ENCODE measurements at regions not wholly inside any gene's neighbourhood (a gene's known extent, or its start where the extent isn't known, plus 50 kb on each side); places are given as distances from the start of the nearest gene placed in this dataset.

DNA sequence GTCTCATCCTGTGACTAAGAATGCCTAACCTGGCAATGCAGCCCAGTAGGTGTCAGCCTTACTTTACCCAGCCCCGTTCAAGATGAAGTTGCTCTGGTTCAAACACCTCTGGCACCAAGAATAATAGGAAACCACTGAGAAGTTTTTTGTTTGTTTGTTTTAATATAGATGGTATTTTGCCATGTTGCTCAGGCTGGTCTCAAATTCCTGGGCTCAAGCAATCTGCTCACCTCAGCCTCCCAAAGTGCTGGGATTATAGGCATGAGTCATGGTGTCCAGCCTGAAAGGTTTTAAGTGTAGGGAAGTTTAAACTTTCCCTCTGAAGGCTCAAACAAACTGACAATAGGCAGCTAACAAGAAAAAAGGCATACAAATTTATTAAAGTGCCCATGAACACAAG is 51.2 kb upstream of the ABCC4 start:
- H3K27me3 ChIP-seq = no peaks in the 10 kb centered on the region
- intact Hi-C loops (cut with DNase I) = no loop called here
- TF ChIP-seq POLR2A (IDR thresholded peaks at IDR 0.05) (no peak), POLR2AphosphoS5 (IDR thresholded peaks at IDR 0.05; ENCODE audit: insufficient read depth in 1 of 2, low read depth in 1 of 2) (no peak)
- TF ChIP-seq, protein P1, sequence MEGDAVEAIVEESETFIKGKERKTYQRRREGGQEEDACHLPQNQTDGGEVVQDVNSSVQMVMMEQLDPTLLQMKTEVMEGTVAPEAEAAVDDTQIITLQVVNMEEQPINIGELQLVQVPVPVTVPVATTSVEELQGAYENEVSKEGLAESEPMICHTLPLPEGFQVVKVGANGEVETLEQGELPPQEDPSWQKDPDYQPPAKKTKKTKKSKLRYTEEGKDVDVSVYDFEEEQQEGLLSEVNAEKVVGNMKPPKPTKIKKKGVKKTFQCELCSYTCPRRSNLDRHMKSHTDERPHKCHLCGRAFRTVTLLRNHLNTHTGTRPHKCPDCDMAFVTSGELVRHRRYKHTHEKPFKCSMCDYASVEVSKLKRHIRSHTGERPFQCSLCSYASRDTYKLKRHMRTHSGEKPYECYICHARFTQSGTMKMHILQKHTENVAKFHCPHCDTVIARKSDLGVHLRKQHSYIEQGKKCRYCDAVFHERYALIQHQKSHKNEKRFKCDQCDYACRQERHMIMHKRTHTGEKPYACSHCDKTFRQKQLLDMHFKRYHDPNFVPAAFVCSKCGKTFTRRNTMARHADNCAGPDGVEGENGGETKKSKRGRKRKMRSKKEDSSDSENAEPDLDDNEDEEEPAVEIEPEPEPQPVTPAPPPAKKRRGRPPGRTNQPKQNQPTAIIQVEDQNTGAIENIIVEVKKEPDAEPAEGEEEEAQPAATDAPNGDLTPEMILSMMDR (IDR thresholded peaks at IDR 0.05) = no peak
- no peak for DNase-seq (ENCODE audit: extremely low spot score in 2 of 2)
- H3K27ac ChIP-seq = no peak overlapping the region
- no peaks in the 10 kb centered on the region for H3K36me3 ChIP-seq
- H3K9me3 ChIP-seq = no peaks in the 10 kb centered on the region
- no peaks in the 10 kb centered on the region for H3K4me1 ChIP-seq
- no peak overlapping the region for H3K4me3 ChIP-seq

DNA sequence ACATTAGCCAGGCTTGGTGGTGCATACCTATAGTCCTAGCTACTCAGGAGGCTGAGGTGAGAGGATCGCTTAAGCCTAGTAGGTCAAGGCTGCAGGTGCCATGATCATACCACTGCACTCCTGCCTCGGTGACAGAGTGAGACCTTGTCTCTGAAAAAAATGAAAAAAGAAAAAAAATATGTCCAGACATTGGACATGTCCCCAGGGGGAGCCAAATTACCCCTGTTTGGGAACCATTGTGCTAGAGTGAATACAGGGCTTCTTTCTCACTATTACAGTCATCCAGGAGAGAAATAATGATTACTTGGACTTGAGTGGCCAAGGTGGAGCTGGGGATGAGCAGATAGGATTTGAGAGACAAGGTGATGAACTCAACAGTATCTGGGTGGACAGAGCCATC is 52.9 kb upstream of the ABCC4 start:
- DNase-seq (ENCODE audit: extremely low spot score in 2 of 2) = no peak
- Histone ChIP-seq H3K4me1 (no peaks in the 10 kb centered on the region), H3K36me3 (no peaks in the 10 kb centered on the region), H3K27me3 (no peaks in the 10 kb centered on the region), H3K9me3 (no peaks in the 10 kb centered on the region), H3K27ac (no peak overlapping the region), H3K4me3 (no peak overlapping the region)
- intact Hi-C loops (cut with DNase I) = no loop called here
- TF ChIP-seq POLR2A (IDR thresholded peaks at IDR 0.05) (no peak), POLR2AphosphoS5 (IDR thresholded peaks at IDR 0.05; ENCODE audit: insufficient read depth in 1 of 2, low read depth in 1 of 2) (no peak)
- TF ChIP-seq, protein P1 (IDR thresholded peaks at IDR 0.05) = no peak

GRCh38 chr13:95354680-95355487 is 53.6 kb upstream of the ABCC4 start:
- TF ChIP-seq POLR2A (IDR thresholded peaks at IDR 0.05) (no peak), POLR2AphosphoS5 (IDR thresholded peaks at IDR 0.05; ENCODE audit: insufficient read depth in 1 of 2, low read depth in 1 of 2) (no peak)
- TF ChIP-seq, protein P1 (IDR thresholded peaks at IDR 0.05) = no peak
- intact Hi-C loops (cut with DNase I) = no loop called here
- Histone ChIP-seq H3K27ac (no peak overlapping the region), H3K27me3 (no peaks in the 10 kb centered on the region), H3K9me3 (no peaks in the 10 kb centered on the region), H3K36me3 (no peaks in the 10 kb centered on the region), H3K4me3 (no peak overlapping the region), H3K4me1 (no peaks in the 10 kb centered on the region)
- DNase-seq (ENCODE audit: extremely low spot score in 2 of 2) = no peak

- no peaks in the 10 kb centered on the region for H3K4me1 ChIP-seq
- H3K4me3 ChIP-seq = no peak overlapping the region
- TF ChIP-seq, protein P1 (IDR thresholded peaks at IDR 0.05) = no peak
- no peak for TF ChIP-seq POLR2A (IDR thresholded peaks at IDR 0.05)
- TF ChIP-seq POLR2AphosphoS5 (IDR thresholded peaks at IDR 0.05; ENCODE audit: insufficient read depth in 1 of 2, low read depth in 1 of 2) = no peak
- no peak overlapping the region for H3K27ac ChIP-seq
- H3K9me3 ChIP-seq = no peaks in the 10 kb centered on the region
- no peaks in the 10 kb centered on the region for H3K27me3 ChIP-seq
- intact Hi-C loops (cut with DNase I) = no loop called here
- no peak for DNase-seq (ENCODE audit: extremely low spot score in 2 of 2)
- no peaks in the 10 kb centered on the region for H3K36me3 ChIP-seq
Measured at GRCh38 chr13:95355494-95355893, 54.2 kb upstream of the ABCC4 start.

DNA sequence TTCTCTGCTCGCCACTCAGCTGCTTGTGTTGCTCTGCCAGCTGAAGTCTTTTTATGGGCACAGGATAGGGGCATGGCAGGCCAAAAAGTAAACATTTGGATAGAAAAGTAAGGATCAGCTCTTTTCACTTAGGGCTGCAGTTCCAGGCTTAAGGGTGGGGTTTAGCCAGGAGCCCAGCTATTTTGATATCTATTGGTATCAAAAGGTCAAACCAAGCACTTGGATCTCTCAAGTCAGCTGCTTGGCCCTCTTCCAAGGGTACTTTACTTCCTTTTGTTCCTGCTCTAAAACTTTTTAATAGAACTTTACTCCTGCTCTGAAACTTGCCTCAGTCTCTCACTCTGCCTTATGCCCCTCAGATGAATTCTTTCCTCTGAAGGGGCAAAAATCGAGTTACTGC is 55.7 kb upstream of the ABCC4 start:
- Histone ChIP-seq H3K4me3 (no peak overlapping the region), H3K27ac (no peak overlapping the region), H3K36me3 (no peaks in the 10 kb centered on the region), H3K27me3 (no peaks in the 10 kb centered on the region), H3K4me1 (no peaks in the 10 kb centered on the region), H3K9me3 (no peaks in the 10 kb centered on the region)
- no peak for DNase-seq (ENCODE audit: extremely low spot score in 2 of 2)
- intact Hi-C loops (cut with DNase I) = no loop called here
- no peak for TF ChIP-seq POLR2AphosphoS5 (IDR thresholded peaks at IDR 0.05; ENCODE audit: insufficient read depth in 1 of 2, low read depth in 1 of 2)
- TF ChIP-seq, protein P1 (IDR thresholded peaks at IDR 0.05) = no peak
- no peak for TF ChIP-seq POLR2A (IDR thresholded peaks at IDR 0.05)
